NCI-H2171 (cell line): ENCODE measurements at regions not wholly inside any gene's neighbourhood (a gene's known extent, or its start where the extent isn't known, plus 50 kb on each side); places are given as distances from the start of the nearest gene placed in this dataset.

Experiments used
- DNase-seq: peaks from one replicate; lab custom pipeline; 2025; lab: John Stamatoyannopoulos, UW

DNA sequence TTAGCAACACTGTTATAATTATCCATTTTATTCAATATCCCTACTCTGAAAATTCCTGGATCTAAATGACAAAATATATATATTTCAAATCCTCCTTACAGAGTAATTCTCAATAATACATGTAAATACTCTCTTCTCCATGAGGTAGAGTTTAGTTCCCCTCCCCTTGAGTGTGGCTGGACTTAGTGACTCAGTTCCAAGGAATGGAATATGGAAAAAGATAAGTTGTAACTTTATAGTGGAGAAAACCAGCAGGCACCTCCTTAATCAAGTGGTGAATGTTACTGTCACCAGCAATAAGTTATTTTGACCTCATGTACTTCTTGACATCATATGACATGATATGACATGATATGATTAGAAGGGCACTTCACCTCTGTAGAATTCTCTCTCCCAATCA lies 302.0 kb downstream of the RAB28 start:
- no peak for DNase-seq

DNA sequence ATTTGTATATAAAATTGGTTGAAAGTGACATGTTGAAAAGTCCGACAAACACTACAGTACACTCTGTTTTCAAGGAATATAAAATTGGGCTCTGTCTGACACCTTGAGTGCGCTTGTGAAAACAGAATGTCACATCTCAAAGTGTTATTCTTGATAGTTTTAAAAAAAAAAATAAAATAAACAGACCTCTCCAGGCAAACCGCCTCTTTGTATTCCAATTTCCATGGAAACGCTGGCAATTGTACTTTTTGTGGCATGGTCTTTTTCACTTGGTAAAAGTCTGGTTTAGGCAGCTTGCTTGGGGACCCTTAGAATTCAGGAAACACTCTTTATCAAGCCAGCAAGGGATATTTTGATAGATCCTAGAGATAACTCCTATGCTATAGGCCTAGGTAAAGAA lies 302.5 kb downstream of the RAB28 start:
- DNase-seq = no peak

DNA sequence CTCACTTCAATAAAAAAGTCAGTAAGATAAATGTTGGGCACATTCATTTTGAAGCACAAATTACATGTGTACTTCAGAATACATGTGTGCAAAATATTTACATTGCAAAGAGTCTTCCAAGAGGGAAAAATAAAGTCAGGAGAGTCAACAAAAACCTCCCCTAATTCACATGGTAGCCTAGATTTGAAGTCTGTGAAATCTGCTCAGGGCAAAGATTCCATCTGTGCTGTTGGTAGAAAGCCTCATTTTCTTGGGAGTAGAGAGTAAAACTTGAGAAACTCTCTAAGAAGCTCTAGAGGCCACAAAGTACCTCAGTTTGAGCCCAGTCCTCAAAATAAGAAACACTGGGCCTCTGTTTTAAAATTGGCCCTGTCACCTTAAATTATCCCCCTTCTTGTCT lies 303.4 kb downstream of the RAB28 start:
- DNase-seq = no peak

DNA sequence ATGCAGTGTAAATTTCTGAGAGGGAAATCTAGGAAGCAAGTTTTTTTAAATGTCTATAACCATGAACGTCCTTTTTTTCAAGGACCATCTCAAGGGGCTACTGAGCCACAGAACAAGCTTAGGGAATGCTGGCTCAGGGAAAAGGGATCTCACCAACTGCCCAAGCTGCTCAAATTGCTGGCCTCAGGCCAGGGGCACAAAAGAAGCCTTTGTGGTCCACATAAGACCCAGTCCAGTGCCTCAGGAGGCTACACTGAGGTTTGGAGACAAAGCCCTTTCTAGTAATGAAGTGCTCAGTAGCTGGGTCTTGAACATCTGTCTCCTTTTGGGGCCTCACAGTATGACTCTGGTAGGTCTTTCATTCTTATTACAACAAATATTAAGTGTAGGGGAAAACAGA lies 305.5 kb downstream of the RAB28 start:
- DNase-seq = no peak

DNA sequence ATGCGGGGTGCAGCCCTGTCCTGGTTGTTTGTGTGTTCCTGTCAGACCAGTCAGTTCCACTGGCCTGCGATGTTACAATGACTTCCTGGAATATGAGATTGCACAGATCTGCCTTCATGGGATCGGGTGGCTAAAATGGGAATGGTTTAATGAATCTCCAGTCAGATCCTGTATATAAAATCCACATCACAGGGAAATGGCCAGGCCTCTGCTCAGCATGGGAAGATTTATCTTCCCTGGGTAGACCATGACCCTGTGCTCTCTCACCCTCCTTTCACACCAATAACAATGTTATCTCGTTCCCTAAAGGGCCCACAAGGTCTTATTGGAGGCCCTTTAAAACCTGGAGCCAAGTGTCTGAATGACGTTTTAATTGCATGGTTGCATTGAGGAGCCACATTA lies 307.4 kb downstream of the RAB28 start:
- no peak for DNase-seq

DNA sequence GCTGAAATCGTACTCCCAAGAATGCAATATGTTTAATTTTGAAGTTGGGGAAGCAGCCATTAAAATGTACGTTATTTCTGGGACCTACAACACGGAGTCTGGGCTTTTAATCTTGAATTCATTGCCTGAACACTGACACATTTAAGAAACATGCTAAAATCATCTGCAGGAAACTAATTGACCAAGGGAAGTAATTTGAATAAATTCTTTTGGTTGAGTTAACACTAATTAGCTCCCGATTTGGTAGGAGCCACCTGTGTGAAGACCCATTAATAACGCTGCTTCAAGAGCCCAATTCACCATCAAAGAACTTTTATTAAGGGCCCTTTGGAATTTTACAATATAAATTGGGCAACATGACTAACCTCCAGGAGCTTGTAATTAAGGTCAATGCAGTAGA lies 309.2 kb downstream of the RAB28 start:
- no peak for DNase-seq

DNA sequence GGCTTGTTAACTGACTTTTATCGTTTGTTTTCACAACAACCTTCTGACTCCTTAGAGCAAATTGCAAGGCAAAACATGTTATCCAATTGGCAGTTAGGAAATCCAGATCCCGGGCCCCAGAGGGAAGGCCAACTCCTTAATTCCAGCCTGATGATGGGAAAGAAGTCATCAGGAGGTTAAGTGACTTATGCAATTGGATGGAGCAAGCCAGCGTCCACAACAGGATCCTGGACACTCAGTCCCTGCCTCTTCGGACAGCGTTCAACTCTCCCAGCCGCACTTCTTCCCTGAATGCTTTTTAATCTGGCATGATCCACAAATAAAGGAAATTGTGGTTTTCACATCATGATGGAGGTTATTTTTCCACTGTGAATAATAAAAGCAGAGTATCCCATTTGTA lies 310.1 kb downstream of the RAB28 start:
- no peak for DNase-seq

DNA sequence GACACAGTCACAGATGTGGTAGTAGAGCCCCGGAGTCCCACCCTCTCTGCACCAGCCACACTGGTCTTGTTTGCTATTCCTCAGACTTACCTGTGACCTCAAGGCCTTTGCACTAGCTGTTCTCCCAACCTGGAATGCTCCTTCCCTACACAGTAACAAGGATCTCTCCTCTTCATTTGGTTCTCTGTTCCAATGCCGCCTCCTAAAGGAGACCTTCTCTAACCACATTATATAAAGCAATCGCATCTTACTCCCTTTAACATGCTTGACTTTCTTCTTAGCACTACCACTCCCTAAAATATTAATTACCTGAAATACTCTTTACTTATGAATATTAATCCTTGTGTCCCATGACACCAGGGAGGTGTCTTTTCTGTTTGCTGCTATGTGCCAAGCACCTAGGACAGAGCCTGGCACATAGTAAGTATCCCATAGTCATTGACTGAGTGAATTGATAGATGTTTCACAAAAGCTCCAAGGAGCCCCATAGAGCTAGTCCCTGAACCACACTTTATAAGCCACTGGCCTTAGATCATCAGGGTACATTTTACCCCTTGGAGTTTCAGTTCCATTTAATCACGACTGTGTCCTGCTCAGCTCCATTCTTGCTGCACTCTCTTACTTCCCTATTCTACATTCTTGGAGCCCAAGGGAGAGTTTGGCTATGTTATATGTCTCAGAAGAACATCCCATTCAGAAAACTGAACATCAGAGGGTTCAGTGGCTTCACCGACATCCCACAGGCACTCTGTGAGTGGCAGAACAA lies 312.7 kb downstream of the RAB28 start:
- no peak for DNase-seq

DNA sequence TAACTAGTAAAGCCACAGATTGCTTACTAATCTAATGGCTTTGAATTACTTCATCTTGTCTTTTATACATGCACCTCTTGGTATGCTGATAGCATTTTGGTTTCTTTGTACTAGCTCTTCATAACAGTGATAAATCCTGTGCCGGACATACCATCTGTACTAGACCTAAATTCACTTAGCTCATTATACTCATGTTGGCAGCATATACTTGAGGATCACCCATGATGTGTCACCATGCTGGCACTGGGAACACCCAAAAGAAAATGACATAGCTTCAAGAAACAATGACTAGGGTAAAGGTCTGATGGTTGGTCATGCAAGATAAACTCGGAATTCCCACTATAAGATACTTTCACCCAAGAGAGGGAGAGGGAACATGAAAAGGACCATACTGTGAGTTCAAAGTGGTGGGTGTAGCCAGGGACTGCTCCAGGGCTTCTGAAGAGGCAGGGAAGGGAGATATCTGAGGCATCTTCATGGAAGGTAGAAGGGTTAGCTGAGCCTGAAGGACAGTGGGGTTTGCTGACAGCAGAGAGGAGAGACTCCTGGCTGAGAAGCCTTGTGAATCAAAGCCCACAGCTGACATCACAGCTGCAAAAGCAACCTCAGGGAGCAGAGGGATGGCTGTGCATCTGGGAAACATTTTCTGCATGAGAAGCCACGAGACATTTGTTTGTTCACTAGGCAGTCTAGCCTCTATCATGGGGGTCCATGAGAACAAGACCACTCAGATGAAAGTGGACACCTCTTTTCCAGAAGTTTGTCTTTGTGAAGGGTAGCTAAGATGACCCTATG lies 314.2 kb downstream of the RAB28 start:
- DNase-seq = no peak

DNA sequence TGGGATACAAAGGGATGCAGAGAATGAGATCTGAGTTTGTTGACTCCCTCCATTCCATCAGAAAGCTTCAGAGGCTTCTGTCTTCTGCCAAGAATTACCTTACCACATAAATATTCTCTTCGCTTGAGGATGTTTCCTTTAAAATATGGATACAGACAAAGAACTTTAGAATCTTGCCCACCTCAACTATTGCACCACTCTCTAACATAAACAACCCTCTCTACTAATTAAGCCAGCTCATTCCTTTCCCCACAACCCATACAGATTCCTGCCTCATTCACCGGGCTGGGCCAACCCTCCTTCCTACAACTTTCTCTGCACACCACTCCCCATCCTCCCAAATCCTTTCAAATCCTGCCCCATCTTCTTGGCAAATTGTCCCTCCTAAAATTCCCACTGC lies 315.8 kb downstream of the RAB28 start:
- no peak for DNase-seq

DNA sequence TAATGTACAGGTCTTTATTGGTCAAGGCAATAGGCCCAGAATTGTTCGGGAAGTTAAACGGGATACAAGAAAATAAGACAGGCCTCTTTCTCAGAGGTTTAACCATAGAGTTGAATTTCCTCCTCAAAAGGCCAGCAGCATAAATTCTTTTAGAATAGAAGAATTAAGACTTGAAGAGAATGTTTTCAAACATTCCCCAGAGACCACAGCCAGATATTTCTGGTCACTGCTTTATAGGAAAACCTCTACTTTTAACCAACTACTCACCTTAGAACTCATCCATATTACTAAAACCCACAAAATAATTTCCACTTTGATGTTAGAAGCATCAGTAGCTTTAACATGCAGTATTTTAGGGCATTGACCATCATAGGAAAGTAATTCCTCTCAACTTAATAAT lies 317.9 kb downstream of the RAB28 start:
- no peak for DNase-seq

DNA sequence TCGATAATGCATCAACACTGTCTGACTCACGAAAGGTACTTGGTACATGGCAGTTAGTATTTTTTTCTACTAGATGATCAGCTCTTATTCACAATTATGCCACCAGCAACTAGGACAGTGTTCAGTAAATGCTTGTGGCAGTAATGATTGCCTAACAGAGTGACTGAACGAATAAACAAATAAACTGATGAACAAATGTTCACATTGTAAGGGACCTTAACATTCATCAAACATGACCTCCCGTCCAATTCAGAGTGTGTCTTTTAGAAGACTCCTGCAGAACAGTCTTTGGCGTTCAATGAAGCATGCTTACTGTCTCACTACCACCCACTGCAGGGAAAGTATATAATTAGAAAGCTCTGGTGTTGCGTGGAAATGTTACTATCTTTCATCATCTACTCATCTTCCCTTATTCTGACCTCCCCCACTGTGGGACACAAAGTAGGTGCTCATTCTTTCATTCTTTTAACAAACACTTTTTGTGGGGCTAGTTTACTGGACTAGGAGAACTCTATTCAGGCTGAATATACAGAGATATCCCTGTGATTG lies 319.3 kb downstream of the RAB28 start:
- no peak for DNase-seq

DNA sequence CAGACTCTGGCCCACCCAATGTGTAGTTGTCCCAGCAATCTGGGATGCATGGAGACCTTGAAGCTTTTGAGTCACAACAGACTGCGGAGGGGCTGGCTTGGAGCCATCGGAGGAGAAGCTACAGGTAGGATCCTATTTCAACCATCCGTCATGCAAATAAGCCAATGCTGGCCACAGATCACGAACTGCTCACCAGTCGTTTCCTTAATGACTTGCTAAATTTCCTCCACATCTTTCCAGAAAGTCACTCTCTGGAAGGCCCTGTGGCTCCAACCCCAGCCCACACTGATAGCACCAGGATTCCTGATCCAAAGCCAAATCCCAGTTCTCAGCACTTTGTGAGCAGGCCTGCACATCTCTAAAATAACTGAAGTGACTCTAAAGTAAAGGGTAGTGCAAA lies 321.3 kb downstream of the RAB28 start:
- no peak for DNase-seq

DNA sequence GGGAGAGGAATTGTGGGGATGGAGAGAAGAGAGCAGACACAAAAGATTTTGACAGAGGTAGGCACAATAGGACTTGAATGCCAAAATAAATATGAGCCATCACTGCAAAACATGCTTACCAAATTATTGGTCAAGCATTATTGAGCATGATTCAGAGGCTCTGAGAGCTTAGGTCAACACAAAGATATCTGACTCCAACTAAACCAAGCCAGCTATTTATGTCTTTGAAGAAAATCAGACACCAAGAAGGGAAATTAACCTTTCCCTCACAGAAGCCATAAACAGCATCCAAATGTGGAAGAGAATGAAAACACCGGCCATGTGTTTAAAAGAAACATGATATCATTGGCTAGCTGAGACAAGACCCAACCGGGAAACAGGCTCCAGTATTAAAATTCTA lies 323.2 kb downstream of the RAB28 start:
- no peak for DNase-seq

DNA sequence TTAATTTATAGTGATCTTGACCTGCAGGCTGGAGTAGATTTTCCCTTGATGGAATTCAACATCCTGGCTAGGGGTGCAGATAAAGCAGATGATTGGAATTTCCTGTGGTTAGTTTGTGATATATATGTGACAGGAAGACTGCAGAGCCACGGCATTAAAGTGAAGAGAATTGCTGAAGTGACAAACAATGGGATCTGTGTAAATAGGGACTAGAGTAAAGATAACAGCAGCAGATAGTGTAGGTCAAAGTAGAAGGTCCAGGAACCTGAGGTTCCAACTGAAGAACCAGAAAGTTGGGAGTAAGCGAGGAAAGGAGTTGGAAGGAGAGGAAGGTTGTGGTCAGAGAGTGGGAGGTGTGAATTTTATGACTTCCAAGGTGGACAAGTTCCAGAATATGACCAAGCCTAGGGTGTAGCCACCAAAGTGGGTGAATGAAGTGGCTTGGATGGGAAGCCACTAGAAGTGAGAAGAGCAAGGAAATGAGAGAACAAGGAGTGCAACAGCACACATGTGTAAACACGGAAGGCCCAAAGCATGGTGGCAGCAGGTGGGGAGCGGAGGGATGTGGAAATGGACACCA lies 325.0 kb downstream of the RAB28 start:
- no peak for DNase-seq

DNA sequence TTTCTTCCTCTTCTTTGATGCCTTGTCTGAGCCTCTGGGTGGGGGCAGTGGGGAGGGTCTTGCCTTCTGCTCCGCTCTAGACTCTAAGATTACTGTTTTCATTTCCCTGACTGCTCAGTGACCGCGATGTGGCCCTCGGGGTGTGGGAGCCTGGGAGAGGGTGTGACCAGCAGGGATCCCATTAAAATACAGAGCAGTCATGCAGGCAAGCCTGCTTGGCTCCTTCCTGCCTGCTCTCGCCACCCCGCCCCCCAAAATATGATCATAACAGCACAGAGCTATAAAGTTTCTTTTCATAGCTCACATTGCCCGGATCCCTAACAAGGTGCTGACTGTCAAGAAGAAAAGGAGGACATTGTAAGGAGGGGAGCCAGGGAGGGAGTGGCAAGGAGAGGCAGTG lies 332.9 kb downstream of the RAB28 start:
- no peak for DNase-seq

DNA sequence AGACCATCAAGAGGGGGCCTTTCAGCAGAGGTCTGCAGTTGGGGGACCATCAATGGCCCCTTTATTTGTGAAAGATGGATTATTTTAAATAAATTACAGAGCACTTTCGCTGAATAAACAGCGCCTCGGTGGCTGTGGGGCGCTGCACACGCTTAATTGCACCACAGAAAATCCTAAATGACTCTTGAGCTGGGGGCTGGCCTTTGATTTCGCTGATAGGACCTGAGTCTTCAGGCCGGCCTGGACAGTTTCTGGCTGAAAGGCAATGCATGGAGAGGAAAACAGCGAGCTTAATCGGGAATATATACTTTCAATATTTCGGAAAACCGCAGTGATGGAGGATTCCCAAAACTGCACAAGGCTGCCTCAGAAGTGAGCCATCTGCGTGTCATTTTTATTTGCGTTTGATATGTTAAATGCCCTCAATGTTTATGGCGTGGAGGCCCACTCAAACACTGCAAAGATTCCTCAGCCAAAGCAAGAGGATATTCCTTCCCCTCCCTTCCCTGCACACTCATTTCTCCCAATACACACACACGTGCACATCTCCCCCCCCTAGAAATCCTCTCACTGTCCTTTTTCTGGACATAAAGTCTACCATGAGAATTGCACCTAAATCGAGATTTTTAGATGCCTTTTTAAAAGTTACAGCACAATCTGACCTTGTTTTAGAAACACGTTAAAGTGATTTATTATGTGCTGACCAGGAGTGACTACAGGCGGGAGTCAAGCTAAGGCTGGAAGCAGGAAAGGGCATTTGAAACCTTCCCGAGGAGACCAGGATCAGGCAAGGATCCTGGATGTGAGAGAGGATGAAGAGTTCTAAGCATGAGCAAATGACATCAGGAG lies 340.7 kb downstream of the RAB28 start:
- no peak for DNase-seq

DNA sequence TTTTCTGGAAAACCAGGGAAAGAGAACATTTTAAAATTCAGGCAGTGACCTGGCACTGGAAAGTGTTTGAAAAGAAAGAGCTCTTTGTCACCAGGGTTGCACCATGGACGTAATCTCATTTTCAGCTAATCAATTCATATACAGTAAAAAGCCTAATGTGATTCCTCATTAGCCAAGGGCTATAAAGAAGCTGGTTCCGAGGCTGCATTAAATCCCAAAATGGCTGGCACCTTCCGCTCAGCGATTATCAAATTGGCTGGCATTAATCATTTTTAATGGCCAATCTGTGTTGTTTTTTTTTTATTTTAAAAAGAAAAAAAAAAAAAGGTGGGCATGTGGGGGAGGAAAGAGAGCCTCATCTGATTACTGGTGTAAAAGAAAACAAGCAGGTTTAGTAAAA lies 341.4 kb downstream of the RAB28 start:
- no peak for DNase-seq

DNA sequence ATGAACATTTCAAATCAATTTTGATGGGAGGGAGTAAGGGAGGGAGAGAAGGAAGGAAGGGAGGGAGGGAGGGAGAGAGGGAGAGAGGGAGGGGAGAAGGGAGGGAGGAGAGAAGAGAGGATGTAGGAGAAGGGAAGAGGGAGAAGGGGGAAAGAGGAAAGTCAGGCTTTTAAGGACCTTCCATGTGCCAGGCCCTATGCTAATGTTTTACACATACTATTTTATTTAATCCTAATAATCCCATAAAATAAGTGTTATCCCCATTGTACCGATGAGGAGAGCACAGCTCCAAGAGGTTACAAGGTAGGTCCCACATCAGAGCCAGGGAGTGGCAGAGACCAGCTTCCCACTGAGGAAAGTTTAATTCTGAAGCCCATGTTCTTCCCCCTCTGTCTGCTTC lies 341.9 kb downstream of the RAB28 start:
- DNase-seq = no peak

DNA sequence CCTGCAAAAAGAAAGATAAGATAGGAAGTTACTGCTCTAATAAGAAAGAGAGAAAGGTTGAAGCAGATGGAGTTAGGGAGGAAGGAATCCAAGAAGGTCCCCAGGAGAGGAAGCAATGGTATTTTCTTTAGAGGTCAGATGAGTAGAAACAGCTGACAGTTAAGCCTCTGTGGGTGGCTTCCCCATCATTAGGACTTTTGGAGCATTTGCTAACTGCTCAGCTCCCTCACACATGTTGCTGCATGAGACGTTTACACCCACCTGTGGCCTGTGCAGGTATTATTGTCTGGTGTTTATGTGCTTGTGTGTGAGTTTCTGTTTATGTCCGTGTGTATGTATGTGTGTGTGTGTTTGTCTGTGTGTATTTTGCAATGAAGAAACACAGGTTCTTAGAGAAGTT lies 346.8 kb downstream of the RAB28 start:
- DNase-seq = no peak

DNA sequence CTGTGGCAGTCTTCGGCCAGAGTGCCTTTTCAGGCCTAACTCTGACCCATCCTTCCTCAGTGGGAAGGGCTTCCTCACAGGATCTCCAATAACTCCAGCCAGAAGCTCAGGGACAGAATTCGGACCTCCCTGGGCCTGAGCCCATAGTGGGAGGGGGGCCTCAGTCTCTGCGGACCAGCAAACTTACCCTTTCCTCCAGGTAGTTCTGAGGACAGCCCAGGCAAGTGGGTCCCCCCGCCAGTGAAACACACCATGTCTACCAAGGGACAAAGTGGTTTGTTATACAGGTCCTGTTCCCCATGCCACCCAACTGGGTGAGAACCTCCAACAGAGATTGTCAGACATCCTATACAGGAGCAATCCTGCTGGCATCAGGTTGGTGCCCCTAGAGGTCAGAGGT lies 350.4 kb downstream of the RAB28 start:
- DNase-seq = no peak

DNA sequence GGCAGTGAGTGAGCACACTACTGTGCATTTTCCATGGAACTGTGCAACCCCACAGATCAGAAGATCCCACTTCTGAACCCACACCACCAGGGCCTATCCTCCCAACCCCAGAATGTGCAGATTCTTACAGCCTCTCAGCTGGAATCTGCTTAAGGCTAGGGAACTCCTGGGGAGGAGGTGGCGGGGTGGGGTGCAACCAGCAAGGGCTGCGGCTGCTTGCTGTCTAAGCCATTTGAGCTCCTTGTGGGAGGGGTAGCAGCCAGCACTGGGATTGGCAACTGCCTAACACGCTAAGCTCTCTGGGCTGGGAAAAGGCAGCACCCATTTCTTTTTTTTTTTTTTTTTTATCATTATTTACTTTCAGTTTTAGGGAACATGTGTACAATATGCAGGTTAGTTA lies 353.3 kb downstream of the RAB28 start:
- no peak for DNase-seq
